Tibial nerve (tissue), 4 donors: ENCODE measurements at regions not wholly inside any gene's neighbourhood (a gene's known extent, or its start where the extent isn't known, plus 50 kb on each side); places are given as distances from the start of the nearest gene placed in this dataset.

Experiments used
- EP300 ChIP-seq, 2 donors: sonication (generic); formaldehyde crosslinking; IDR thresholded peaks; one replicate each; pipeline ENCODE4 v1.6.1; 2017; ENCODE audit warnings: antibody characterized with exemption in 2 of 2, mild to moderate bottlenecking in 1 of 2
- POLR2A ChIP-seq, 2 donors: fragments of 450-650 bp; IDR thresholded peaks; one replicate each; pipeline ENCODE4 v1.6.1; 2017; ENCODE audit warnings: antibody characterized with exemption in 2 of 2, mild to moderate bottlenecking in 2 of 2, moderate library complexity in 2 of 2
- TF ChIP-seq, protein P1 (sequence below), 5 experiments: fragments of 200-600 bp in 3 of 5; fragments of 450-650 bp in 2 of 5; sonication (generic) in 3 of 5; IDR thresholded peaks; one replicate each; pipeline ENCODE4 v1.5.1; 2016 to 2019; ENCODE audit warnings: antibody characterized with exemption in 5 of 5, mild to moderate bottlenecking in 3 of 5, moderate library complexity in 2 of 5

DNA sequence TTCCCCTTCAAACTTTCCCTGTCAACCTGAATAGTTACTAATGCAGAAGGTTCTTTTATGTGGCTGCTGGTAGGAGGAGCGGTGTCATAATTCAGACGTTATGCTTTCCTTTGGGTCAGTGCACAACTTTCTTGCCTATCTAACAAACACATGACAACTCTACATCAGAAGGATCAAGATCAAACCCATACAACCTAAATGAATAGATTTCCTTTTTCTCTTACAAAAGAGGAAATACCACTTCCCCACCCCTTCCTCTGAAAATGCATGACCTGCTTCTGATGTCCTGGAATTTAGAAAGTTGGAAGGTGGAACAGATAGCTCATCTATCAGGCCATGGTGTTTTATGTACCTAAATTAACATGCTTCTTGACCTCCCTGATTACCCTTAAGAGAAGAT, 75.7 kb upstream of the ADGRL4 start:
- TF ChIP-seq, protein P1, sequence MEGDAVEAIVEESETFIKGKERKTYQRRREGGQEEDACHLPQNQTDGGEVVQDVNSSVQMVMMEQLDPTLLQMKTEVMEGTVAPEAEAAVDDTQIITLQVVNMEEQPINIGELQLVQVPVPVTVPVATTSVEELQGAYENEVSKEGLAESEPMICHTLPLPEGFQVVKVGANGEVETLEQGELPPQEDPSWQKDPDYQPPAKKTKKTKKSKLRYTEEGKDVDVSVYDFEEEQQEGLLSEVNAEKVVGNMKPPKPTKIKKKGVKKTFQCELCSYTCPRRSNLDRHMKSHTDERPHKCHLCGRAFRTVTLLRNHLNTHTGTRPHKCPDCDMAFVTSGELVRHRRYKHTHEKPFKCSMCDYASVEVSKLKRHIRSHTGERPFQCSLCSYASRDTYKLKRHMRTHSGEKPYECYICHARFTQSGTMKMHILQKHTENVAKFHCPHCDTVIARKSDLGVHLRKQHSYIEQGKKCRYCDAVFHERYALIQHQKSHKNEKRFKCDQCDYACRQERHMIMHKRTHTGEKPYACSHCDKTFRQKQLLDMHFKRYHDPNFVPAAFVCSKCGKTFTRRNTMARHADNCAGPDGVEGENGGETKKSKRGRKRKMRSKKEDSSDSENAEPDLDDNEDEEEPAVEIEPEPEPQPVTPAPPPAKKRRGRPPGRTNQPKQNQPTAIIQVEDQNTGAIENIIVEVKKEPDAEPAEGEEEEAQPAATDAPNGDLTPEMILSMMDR (IDR thresholded peaks at IDR 0.05): no peak
- TF ChIP-seq EP300 (IDR thresholded peaks at IDR 0.05): no peak
- TF ChIP-seq POLR2A (IDR thresholded peaks at IDR 0.05): no peak
